HCT116 (cell line): ENCODE measurements at regions not wholly inside any gene's neighbourhood (a gene's known extent, or its start where the extent isn't known, plus 50 kb on each side); places are given as distances from the start of the nearest gene placed in this dataset.

ENCODE experiments used
- EZH2 ChIP-seq: fragments of 200-600 bp; sonication (generic); IDR thresholded peaks from 2 replicates; pipeline ENCODE4 v1.6.1; 2017; ENCODE audit warnings: antibody characterized with exemption, mixed run types
- FOSL1 ChIP-seq: IDR thresholded peaks from 2 replicates; pipeline ENCODE4 v1.6.1; 2012; ENCODE audit warnings: low read depth
- POLR2A ChIP-seq: IDR thresholded peaks from 2 replicates; pipeline ENCODE4 v1.7.0; 2011; ENCODE audit warnings: borderline replicate concordance; ENCODE audit not compliant: insufficient read depth, insufficient read length; ENCODE audit errors: extremely low read depth
- POLR2AphosphoS5 ChIP-seq: IDR thresholded peaks from 2 replicates; pipeline ENCODE4 v1.6.1; 2011; ENCODE audit warnings: mild to moderate bottlenecking, low read depth, low read length, moderate library complexity
- SIN3A ChIP-seq: IDR thresholded peaks from 2 replicates; pipeline ENCODE4 v1.6.1; 2012; ENCODE audit warnings: low read depth
- ZNF274 ChIP-seq: fragments of 200-500 bp; sonication (Bioruptor generic); IDR thresholded peaks from 2 replicates; pipeline ENCODE4 v1.6.1; 2014; ENCODE audit warnings: mild to moderate bottlenecking, low read depth, low read length, inconsistent platforms
- TF ChIP-seq, protein P1 (sequence below), 3 experiments: fragments of 200-600 bp in 1 of 3; sonication (generic) in 1 of 3; IDR thresholded peaks in 2 of 3; conservative IDR thresholded peaks in 1 of 3; 2 replicates each; pipeline ENCODE4 v1.5.1; 2012 to 2017; ENCODE audit warnings: low read depth in 2 of 3, low read length in 2 of 3, antibody characterized with exemption in 1 of 3, borderline replicate concordance in 1 of 3, control low read depth in 1 of 3, mild to moderate bottlenecking in 1 of 3, mixed read lengths in 1 of 3, mixed run types in 1 of 3, moderate library complexity in 1 of 3; ENCODE audit not compliant: insufficient read depth in 1 of 3
- TF ChIP-seq, protein P2 (sequence below): IDR thresholded peaks from 2 replicates; pipeline ENCODE4 v1.6.1; 2012

DNA sequence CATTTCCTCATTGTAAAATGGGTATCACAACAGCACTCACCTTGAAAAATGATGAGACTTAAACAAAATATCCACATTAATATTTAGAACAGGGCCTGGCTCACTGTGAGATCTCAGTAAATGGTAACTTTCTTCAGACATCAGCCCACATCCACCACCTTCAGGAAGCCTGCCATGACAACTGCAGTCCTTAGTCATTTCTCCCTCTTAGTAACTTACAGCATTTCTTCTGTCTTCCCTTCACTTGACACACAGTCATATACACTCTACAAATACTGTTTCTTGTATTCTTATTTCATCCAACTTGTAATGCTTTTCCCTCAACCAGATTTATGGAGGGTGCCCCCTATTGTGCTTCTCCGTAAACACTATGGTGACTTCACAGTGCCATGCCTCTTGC is 263.0 kb downstream of the ZNF516 start:
- TF ChIP-seq ZNF274 (no peak), FOSL1 (no peak), POLR2A (no peak), POLR2AphosphoS5 (no peak), SIN3A (no peak), EZH2 (no peak)
- TF ChIP-seq, protein P1, sequence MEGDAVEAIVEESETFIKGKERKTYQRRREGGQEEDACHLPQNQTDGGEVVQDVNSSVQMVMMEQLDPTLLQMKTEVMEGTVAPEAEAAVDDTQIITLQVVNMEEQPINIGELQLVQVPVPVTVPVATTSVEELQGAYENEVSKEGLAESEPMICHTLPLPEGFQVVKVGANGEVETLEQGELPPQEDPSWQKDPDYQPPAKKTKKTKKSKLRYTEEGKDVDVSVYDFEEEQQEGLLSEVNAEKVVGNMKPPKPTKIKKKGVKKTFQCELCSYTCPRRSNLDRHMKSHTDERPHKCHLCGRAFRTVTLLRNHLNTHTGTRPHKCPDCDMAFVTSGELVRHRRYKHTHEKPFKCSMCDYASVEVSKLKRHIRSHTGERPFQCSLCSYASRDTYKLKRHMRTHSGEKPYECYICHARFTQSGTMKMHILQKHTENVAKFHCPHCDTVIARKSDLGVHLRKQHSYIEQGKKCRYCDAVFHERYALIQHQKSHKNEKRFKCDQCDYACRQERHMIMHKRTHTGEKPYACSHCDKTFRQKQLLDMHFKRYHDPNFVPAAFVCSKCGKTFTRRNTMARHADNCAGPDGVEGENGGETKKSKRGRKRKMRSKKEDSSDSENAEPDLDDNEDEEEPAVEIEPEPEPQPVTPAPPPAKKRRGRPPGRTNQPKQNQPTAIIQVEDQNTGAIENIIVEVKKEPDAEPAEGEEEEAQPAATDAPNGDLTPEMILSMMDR (IDR thresholded peaks at IDR 0.05 in 2 of 3, conservative IDR thresholded peaks at IDR 0.05 in 1 of 3; ENCODE audit: borderline replicate concordance in 1 of 3, insufficient read depth in 1 of 3, low read depth in 2 of 3, low read length in 2 of 3): no peak
- TF ChIP-seq, protein P2, sequence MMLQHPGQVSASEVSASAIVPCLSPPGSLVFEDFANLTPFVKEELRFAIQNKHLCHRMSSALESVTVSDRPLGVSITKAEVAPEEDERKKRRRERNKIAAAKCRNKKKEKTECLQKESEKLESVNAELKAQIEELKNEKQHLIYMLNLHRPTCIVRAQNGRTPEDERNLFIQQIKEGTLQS: no peak
